Peyer's patch (tissue), 4 donors: ENCODE measurements at regions not wholly inside any gene's neighbourhood (a gene's known extent, or its start where the extent isn't known, plus 50 kb on each side); places are given as distances from the start of the nearest gene placed in this dataset.
A peak's percentile ranks its signal among the peaks of the same experiment; 100 is the strongest.
"Not testable (repeated sequence)": the region's sequence is repeated elsewhere in the genome, so short reads cannot be mapped to it uniquely, and the experiment has no call there.

Source experiments
- DNase-seq, 3 donors: peaks; one replicate each; pipeline ENCODE4 v3.0.0-alpha.2; 2017 to 2019
- H3K27ac ChIP-seq, 4 donors: fragments of 200-600 bp; sonication (generic); one replicate each; pipeline ENCODE4 v1.5.1; 2016 to 2019
- H3K27me3 ChIP-seq, 2 donors: fragments of 200-600 bp; sonication (generic); one replicate each; pipeline ENCODE4 v1.5.1; 2019
- H3K36me3 ChIP-seq, 3 donors: fragments of 200-600 bp; sonication (generic); one replicate each; pipeline ENCODE4 v1.5.1; 2016 to 2019
- H3K4me1 ChIP-seq, 4 donors: fragments of 200-600 bp; sonication (generic); one replicate each; pipeline ENCODE4 v1.5.1; 2016 to 2019
- H3K4me3 ChIP-seq, 4 donors: fragments of 200-600 bp; sonication (generic); 1 replicate in 3 of 4; 2 replicates in 1 of 4; pipeline ENCODE4 v1.5.1; 2016 to 2019; ENCODE audit warnings: mild to moderate bottlenecking in 1 of 4
- H3K9me3 ChIP-seq, 4 donors: fragments of 200-600 bp; sonication (generic); one replicate each; pipeline ENCODE4 v1.5.1; 2016 to 2019; ENCODE audit warnings: mild to moderate bottlenecking in 1 of 4
- POLR2A ChIP-seq, 2 donors: fragments of 450-650 bp; IDR thresholded peaks; one replicate each; pipeline ENCODE4 v1.5.1; 2017; ENCODE audit warnings: antibody characterized with exemption in 2 of 2, mild to moderate bottlenecking in 2 of 2, moderate library complexity in 2 of 2
- TF ChIP-seq, protein P1 (sequence below), 6 experiments: fragments of 450-650 bp in 4 of 6; fragments of 200-600 bp in 2 of 6; sonication (generic) in 1 of 6; IDR thresholded peaks; one replicate each; pipeline ENCODE4 v1.5.1; 2017 to 2019; ENCODE audit warnings: antibody characterized with exemption in 6 of 6, mild to moderate bottlenecking in 3 of 6, moderate library complexity in 1 of 6

DNA sequence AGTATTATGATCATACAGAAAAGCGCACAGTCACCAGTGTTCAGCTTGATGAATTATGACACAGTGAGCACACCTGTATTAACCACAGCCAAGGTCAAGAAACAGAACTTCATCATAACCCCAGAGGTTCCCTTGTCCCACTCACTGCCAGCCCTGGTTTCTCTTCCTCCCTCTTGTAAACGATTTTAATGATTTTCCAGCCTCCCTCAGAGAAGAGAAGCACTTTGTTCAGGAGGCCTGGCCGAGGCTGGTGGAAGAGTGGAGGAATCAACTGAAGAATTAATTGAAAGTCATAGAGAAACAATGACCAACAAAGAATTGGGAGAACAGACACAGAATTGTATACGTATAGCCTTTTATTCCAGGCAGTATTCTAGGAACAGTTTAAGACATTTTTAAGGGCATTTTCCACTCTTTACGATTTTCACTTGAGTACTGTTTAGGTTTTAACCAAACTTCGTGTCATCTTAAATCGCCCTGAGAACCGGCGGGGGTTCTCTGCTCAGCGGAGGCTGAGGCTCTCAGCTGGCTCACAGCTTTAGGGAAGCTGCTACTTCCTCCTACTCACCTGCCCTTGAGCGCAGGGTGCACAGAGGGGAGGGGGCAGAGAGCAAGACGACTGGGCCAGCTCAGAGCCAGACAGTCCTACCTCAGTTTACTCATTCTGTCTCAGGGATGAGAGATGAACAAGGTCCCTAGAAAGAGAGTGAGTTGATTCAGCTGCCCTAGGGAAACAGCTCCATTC, 108.6 kb downstream of the AKAP11 start:
- Histone ChIP-seq H3K36me3 (no peaks in the 10 kb centered on the region), H3K4me3 (no peak overlapping the region), H3K27me3 (no peaks in the 10 kb centered on the region), H3K27ac (peak overlapping the region in 1 of 4 donors; percentile 20), H3K9me3 (no peaks in the 10 kb centered on the region), H3K4me1 (peaks cover 0 to 12% (median 3%) of the 10 kb centered on the region in 4 donors)
- peak in 2 of 3 donors; percentile 52 to 58 for DNase-seq
- TF ChIP-seq POLR2A (IDR thresholded peaks at IDR 0.05), result no peak
- TF ChIP-seq, protein P1, sequence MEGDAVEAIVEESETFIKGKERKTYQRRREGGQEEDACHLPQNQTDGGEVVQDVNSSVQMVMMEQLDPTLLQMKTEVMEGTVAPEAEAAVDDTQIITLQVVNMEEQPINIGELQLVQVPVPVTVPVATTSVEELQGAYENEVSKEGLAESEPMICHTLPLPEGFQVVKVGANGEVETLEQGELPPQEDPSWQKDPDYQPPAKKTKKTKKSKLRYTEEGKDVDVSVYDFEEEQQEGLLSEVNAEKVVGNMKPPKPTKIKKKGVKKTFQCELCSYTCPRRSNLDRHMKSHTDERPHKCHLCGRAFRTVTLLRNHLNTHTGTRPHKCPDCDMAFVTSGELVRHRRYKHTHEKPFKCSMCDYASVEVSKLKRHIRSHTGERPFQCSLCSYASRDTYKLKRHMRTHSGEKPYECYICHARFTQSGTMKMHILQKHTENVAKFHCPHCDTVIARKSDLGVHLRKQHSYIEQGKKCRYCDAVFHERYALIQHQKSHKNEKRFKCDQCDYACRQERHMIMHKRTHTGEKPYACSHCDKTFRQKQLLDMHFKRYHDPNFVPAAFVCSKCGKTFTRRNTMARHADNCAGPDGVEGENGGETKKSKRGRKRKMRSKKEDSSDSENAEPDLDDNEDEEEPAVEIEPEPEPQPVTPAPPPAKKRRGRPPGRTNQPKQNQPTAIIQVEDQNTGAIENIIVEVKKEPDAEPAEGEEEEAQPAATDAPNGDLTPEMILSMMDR (IDR thresholded peaks at IDR 0.05), result no peak

DNA sequence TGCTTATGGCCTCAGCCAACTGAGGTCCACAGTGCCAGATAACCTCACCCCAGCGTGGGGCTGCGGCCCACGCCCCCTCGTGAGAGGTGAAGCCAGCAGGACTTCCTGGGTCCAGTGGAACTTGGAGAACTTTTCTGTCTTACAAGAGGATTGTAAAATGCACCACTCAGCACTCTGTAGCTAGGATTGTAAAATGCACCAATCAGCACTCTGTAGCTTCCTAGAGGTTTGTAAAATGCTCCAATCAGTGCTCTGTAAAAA, 109.1 kb downstream of the AKAP11 start:
- H3K9me3 ChIP-seq, result no peaks in the 10 kb centered on the region
- H3K4me3 ChIP-seq, result no peak overlapping the region
- no peak for TF ChIP-seq POLR2A (IDR thresholded peaks at IDR 0.05)
- TF ChIP-seq, protein P1 (IDR thresholded peaks at IDR 0.05), result no peak
- H3K27me3 ChIP-seq, result no peaks in the 10 kb centered on the region
- H3K27ac ChIP-seq, result peak overlapping the region in 1 of 4 donors; percentile 20
- no peaks in the 10 kb centered on the region for H3K36me3 ChIP-seq
- no peak for DNase-seq
- peaks cover 0 to 12% (median 3%) of the 10 kb centered on the region in 4 donors for H3K4me1 ChIP-seq

GRCh38 chr13:42381426-42381825, 109.5 kb downstream of the AKAP11 start:
- not testable (repeated sequence) for H3K36me3 ChIP-seq, H3K27ac ChIP-seq
- peaks cover 0 to 12% (median 3%) of the 10 kb centered on the region in 4 donors for H3K4me1 ChIP-seq

GRCh38 chr13:42383025-42383424, 111.1 kb downstream of the AKAP11 start:
- no peak overlapping the region for H3K4me3 ChIP-seq
- H3K27me3 ChIP-seq, result no peaks in the 10 kb centered on the region
- H3K36me3 ChIP-seq, result no peaks in the 10 kb centered on the region
- no peak overlapping the region for H3K27ac ChIP-seq
- H3K9me3 ChIP-seq, result no peaks in the 10 kb centered on the region
- no peak for DNase-seq
- TF ChIP-seq POLR2A (IDR thresholded peaks at IDR 0.05), result no peak
- TF ChIP-seq, protein P1 (IDR thresholded peaks at IDR 0.05), result no peak
- peaks cover 0 to 10% (median 3%) of the 10 kb centered on the region in 4 donors for H3K4me1 ChIP-seq

More at GRCh38 chr13:42381426-42381825, 109.5 kb downstream of the AKAP11 start:
- not testable (repeated sequence) for DNase-seq, H3K4me3 ChIP-seq, H3K27me3 ChIP-seq, H3K9me3 ChIP-seq

DNA sequence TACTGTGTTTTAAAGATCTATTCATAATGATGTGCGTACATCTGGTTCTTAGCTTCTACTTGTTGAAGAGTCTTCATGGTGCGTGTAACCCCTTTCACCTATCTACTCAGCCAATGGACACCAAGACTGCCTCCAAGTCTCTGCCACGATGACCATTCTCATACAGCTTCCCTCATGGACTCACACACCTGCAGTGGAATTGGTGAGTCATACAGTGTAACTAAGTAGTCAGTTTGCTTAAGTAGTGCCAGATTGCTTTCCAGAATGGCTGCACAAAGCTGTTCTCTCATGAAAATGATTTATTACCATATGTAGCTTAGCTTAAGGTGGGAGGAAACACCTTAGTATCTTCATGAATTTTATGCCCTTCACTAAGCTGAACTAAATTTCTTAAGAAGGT, 112.3 kb downstream of the AKAP11 start:
- Histone ChIP-seq H3K36me3 (no peaks in the 10 kb centered on the region), H3K4me1 (no peaks in the 10 kb centered on the region), H3K4me3 (no peak overlapping the region), H3K27ac (no peak overlapping the region), H3K27me3 (no peaks in the 10 kb centered on the region), H3K9me3 (no peaks in the 10 kb centered on the region)
- TF ChIP-seq POLR2A (IDR thresholded peaks at IDR 0.05), result no peak
- TF ChIP-seq, protein P1 (IDR thresholded peaks at IDR 0.05), result no peak
- no peak for DNase-seq

DNA sequence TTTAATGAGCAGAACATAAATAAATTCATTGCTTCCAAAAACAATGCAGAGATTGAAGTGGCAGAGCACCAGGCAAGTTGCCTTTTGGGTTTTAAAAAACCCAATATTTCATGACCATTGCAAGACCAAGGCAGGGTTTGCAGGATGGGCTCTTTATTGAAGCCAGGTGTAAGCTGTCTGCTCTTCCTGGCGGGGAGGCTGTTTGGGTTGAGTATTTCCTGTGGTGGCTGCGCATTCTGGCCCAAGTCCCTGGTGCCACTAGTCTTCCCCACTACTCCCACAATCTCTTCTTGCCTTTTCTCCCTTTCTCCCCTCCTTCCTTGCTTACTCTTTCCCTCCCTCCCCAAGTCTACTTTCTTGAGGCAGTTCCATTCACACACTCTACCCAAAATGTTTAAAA, 116.4 kb downstream of the AKAP11 start:
- no peak overlapping the region for H3K4me3 ChIP-seq
- no peaks in the 10 kb centered on the region for H3K36me3 ChIP-seq
- no peaks in the 10 kb centered on the region for H3K9me3 ChIP-seq
- H3K27ac ChIP-seq, result no peak overlapping the region
- no peak for TF ChIP-seq POLR2A (IDR thresholded peaks at IDR 0.05)
- TF ChIP-seq, protein P1 (IDR thresholded peaks at IDR 0.05), result no peak
- no peaks in the 10 kb centered on the region for H3K27me3 ChIP-seq
- no peaks in the 10 kb centered on the region for H3K4me1 ChIP-seq
- no peak for DNase-seq
